Mucosa of descending colon (tissue), 3 donors: ENCODE measurements at regions not wholly inside any gene's neighbourhood (a gene's known extent, or its start where the extent isn't known, plus 50 kb on each side); places are given as distances from the start of the nearest gene placed in this dataset.
A peak's percentile ranks its signal among the peaks of the same experiment; 100 is the strongest.

Experiments used
- ATAC-seq: fragments of 200-7000 bp; cut with Tn5 transposase; one replicate; pipeline ENCODE4 v1.9.1; 2020; ENCODE audit warnings: mild to moderate bottlenecking, moderate library complexity
- DNase-seq, 3 donors: peaks; one replicate each; pipeline ENCODE4 v3.0.0-alpha.2; 2020
- H3K36me3 ChIP-seq: fragments of 200-600 bp; one replicate; pipeline ENCODE4 v1.8.0; 2021; ENCODE audit warnings: low read depth, mild to moderate bottlenecking
- H3K4me1 ChIP-seq: fragments of 200-600 bp; one replicate; pipeline ENCODE4 v1.8.0; 2021; ENCODE audit warnings: low read depth, mild to moderate bottlenecking
- H3K4me3 ChIP-seq: fragments of 200-600 bp; one replicate; pipeline ENCODE4 v1.8.0; 2021; ENCODE audit warnings: mild to moderate bottlenecking
- H3K9me3 ChIP-seq: fragments of 200-600 bp; one replicate; pipeline ENCODE4 v1.8.0; 2021; ENCODE audit warnings: mild to moderate bottlenecking
- intact Hi-C, 2 donors: fragments of 100-400 bp; cut with DNase I in 1 of 2; cut with micrococcal nuclease in 1 of 2; formaldehyde crosslinking; loops; one replicate each; pipeline versions ENCODE4 v1.11.0 to v1.11.1; 2022; cut with DNase I, micrococcal nuclease
- TF ChIP-seq, protein P1 (sequence below): fragments of 200-600 bp; IDR thresholded peaks from one replicate; pipeline ENCODE4 v1.8.0; 2022; ENCODE audit warnings: antibody characterized with exemption, mild to moderate bottlenecking
- donor health status: DM: no; HTN: no; CAD: no; lungs with moderate emphysema.
- donor health status: DM: no; HTN: no; CAD: no.
- donor health status: DM: no; HTN: yes; CAD: no.

GRCh38 chr12:70052931-70053497 is 190.2 kb upstream of the CNOT2 start:
- peaks cover 14% of the 10 kb centered on the region for H3K4me1 ChIP-seq
- H3K36me3 ChIP-seq, result no peaks in the 10 kb centered on the region
- no peaks in the 10 kb centered on the region for H3K9me3 ChIP-seq
- DNase-seq, result peak in 1 of 3 donors; percentile 58
- intact Hi-C loops, result no loop called here
- TF ChIP-seq, protein P1, sequence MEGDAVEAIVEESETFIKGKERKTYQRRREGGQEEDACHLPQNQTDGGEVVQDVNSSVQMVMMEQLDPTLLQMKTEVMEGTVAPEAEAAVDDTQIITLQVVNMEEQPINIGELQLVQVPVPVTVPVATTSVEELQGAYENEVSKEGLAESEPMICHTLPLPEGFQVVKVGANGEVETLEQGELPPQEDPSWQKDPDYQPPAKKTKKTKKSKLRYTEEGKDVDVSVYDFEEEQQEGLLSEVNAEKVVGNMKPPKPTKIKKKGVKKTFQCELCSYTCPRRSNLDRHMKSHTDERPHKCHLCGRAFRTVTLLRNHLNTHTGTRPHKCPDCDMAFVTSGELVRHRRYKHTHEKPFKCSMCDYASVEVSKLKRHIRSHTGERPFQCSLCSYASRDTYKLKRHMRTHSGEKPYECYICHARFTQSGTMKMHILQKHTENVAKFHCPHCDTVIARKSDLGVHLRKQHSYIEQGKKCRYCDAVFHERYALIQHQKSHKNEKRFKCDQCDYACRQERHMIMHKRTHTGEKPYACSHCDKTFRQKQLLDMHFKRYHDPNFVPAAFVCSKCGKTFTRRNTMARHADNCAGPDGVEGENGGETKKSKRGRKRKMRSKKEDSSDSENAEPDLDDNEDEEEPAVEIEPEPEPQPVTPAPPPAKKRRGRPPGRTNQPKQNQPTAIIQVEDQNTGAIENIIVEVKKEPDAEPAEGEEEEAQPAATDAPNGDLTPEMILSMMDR, result no peak
- ATAC-seq, result peak; percentile 87
- H3K4me3 ChIP-seq, result no peak overlapping the region

DNA sequence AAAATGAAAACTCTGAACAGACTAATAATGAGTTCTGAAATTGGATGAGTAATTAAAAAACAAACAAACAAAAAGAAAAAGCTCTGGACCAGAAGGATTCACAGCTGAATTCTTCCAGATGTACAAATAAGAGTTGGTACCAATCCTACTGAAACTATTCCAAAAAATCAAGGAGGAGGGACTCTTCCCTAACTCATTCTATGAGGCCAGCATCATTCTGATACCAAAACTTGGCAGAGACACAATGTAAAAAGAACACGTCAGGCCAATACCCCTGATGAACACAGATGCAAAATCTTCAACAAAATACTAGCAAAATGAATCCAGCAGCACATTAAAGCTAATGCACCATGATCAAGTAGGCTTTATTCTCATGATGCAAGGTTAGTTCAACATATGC is 183.9 kb upstream of the CNOT2 start:
- no peak overlapping the region for H3K4me3 ChIP-seq
- H3K4me1 ChIP-seq, result no peaks in the 10 kb centered on the region
- no peaks in the 10 kb centered on the region for H3K36me3 ChIP-seq
- DNase-seq (no peak), ATAC-seq (no peak)
- H3K9me3 ChIP-seq, result no peaks in the 10 kb centered on the region
- intact Hi-C loops, result no loop called here
- TF ChIP-seq, protein P1, result no peak

GRCh38 chr12:70060634-70061033 is 182.6 kb upstream of the CNOT2 start:
- no peaks in the 10 kb centered on the region for H3K36me3 ChIP-seq
- H3K4me1 ChIP-seq, result no peaks in the 10 kb centered on the region
- no peak overlapping the region for H3K4me3 ChIP-seq
- no peaks in the 10 kb centered on the region for H3K9me3 ChIP-seq
- ATAC-seq (peak; percentile 83), DNase-seq (no peak)
- intact Hi-C loops, result no loop called here
- TF ChIP-seq, protein P1, result no peak

DNA sequence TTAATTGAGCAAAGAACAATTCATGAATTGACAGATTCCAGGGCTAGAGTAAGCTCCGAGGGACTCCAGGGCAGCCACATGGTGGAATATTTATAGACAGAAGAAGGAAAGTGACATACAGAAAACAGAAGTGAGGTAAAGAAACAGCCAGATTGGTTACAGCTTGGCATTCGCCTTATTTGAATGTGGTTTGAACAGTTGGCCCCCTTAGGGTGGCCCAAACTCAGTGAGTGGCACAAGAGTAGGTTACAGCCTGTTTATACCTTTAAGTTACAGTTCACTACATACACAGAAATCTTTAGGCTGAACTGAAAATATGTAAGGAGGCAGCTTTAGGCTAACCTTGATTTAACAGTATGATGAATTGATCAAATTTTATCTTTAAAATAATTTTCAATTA is 174.5 kb upstream of the CNOT2 start:
- H3K36me3 ChIP-seq, result no peaks in the 10 kb centered on the region
- no peaks in the 10 kb centered on the region for H3K9me3 ChIP-seq
- TF ChIP-seq, protein P1, result no peak
- no peak overlapping the region for H3K4me3 ChIP-seq
- DNase-seq (no peak), ATAC-seq (no peak)
- H3K4me1 ChIP-seq, result no peaks in the 10 kb centered on the region
- intact Hi-C loops, result no loop called here

GRCh38 chr12:70069221-70070105 is 173.8 kb upstream of the CNOT2 start:
- intact Hi-C loops, result no loop called here
- H3K4me1 ChIP-seq, result no peaks in the 10 kb centered on the region
- TF ChIP-seq, protein P1, result no peak

More at GRCh38 chr12:70069221-70070105, 173.8 kb upstream of the CNOT2 start:
- ATAC-seq, result no peak
- Histone ChIP-seq H3K4me3 (no peak overlapping the region), H3K9me3 (no peaks in the 10 kb centered on the region), H3K36me3 (no peaks in the 10 kb centered on the region)
- no peak for DNase-seq
